Muscle of leg (tissue), 3 donors: ENCODE measurements at regions not wholly inside any gene's neighbourhood (a gene's known extent, or its start where the extent isn't known, plus 50 kb on each side); places are given as distances from the start of the nearest gene placed in this dataset.
"Not testable (repeated sequence)": the region's sequence is repeated elsewhere in the genome, so short reads cannot be mapped to it uniquely, and the experiment has no call there.

Experiments
- DNase-seq: peaks from one replicate; pipeline ENCODE4 v3.0.0; 2013
- H3K27ac ChIP-seq: one replicate; pipeline ENCODE4 v1.5.1; 2013; ENCODE audit warnings: mild to moderate bottlenecking, low read length, control low read depth
- H3K27me3 ChIP-seq: one replicate; pipeline ENCODE4 v1.6.1; 2013; ENCODE audit warnings: low read length; ENCODE audit not compliant: control insufficient read depth, insufficient read depth
- H3K36me3 ChIP-seq: one replicate; pipeline ENCODE4 v1.6.1; 2013; ENCODE audit warnings: low read length; ENCODE audit not compliant: control insufficient read depth, insufficient read depth
- H3K4me1 ChIP-seq: one replicate; pipeline ENCODE4 v1.6.1; 2013; ENCODE audit warnings: low read length; ENCODE audit not compliant: control insufficient read depth, insufficient read depth
- H3K4me3 ChIP-seq: one replicate; pipeline ENCODE4 v1.5.1; 2013; ENCODE audit warnings: low read length, control low read depth
- H3K9me3 ChIP-seq: replicated peaks from 2 replicates; pipeline ENCODE4 v1.6.1; 2013; ENCODE audit warnings: low read depth, low read length; ENCODE audit not compliant: control insufficient read depth
- WGBS: methylation state at CpG from one replicate; pipeline ENCODE4 v1.1.5; 2013; ENCODE audit warnings: missing lambda C conversion rate; ENCODE audit not compliant: insufficient coverage; 5-methylcytosine and 5-hydroxymethylcytosine counted together

- H3K9me3 ChIP-seq, H3K27me3 ChIP-seq, DNase-seq, H3K27ac ChIP-seq, H3K36me3 ChIP-seq, H3K4me3 ChIP-seq, H3K4me1 ChIP-seq: not testable (repeated sequence)
- 60% methylated on average over 3 of the region's 5 CpGs for WGBS
These were observed 588.2 kb downstream of the AMY1C start for GRCh38 chr1:104337927-104338326.

- Histone ChIP-seq H3K27me3 (no peaks in the 10 kb centered on the region), H3K36me3 (no peaks in the 10 kb centered on the region), H3K9me3 (peaks cover 3% of the 10 kb centered on the region), H3K4me3 (no peak overlapping the region), H3K27ac (no peak overlapping the region), H3K4me1 (no peaks in the 10 kb centered on the region)
- WGBS, result no CpG with 5 or more reads among the region's 3 CpGs
- no peak for DNase-seq
These were observed 592.2 kb downstream of the AMY1C start for GRCh38 chr1:104341944-104342343.

GRCh38 chr1:104348277-104348676 is 598.6 kb downstream of the AMY1C start:
- no CpG with 5 or more reads among the region's 1 CpG for WGBS
- H3K27ac ChIP-seq, result no peak overlapping the region
- H3K27me3 ChIP-seq, result no peaks in the 10 kb centered on the region
- no peaks in the 10 kb centered on the region for H3K4me1 ChIP-seq
- H3K36me3 ChIP-seq, result no peaks in the 10 kb centered on the region
- H3K9me3 ChIP-seq, result no peaks in the 10 kb centered on the region
- H3K4me3 ChIP-seq, result no peak overlapping the region
- no peak for DNase-seq

- no peak overlapping the region for H3K4me3 ChIP-seq
- WGBS, result no CpG with 5 or more reads among the region's 1 CpG
- peak; percentile 3 for DNase-seq
- H3K36me3 ChIP-seq, result no peaks in the 10 kb centered on the region
- H3K27me3 ChIP-seq, result no peaks in the 10 kb centered on the region
- H3K27ac ChIP-seq, result no peak overlapping the region
- H3K4me1 ChIP-seq, result no peaks in the 10 kb centered on the region
- H3K9me3 ChIP-seq, result no peaks in the 10 kb centered on the region
These were observed 603.9 kb downstream of the AMY1C start for GRCh38 chr1:104353580-104353979.

- H3K36me3 ChIP-seq, result no peaks in the 10 kb centered on the region
- H3K27me3 ChIP-seq, result no peaks in the 10 kb centered on the region
- H3K27ac ChIP-seq, result no peak overlapping the region
- H3K4me1 ChIP-seq, result no peaks in the 10 kb centered on the region
- H3K9me3 ChIP-seq, result no peaks in the 10 kb centered on the region
- DNase-seq, result no peak
- H3K4me3 ChIP-seq, result no peak overlapping the region
- WGBS, result no CpG with 5 or more reads among the region's 1 CpG
These were observed 608.4 kb downstream of the AMY1C start for GRCh38 chr1:104358086-104358485.

GRCh38 chr1:104358621-104359020 is 608.9 kb downstream of the AMY1C start:
- 39% methylated on average over 2 of the region's 3 CpGs for WGBS
- no peaks in the 10 kb centered on the region for H3K4me1 ChIP-seq
- H3K36me3 ChIP-seq, result no peaks in the 10 kb centered on the region
- H3K27ac ChIP-seq, result no peak overlapping the region
- H3K27me3 ChIP-seq, result no peaks in the 10 kb centered on the region
- no peak overlapping the region for H3K4me3 ChIP-seq
- DNase-seq, result no peak
- no peaks in the 10 kb centered on the region for H3K9me3 ChIP-seq

GRCh38 chr1:104378414-104378813 is 628.7 kb downstream of the AMY1C start:
- H3K27ac ChIP-seq, result no peak overlapping the region
- H3K4me1 ChIP-seq, result no peaks in the 10 kb centered on the region
- peaks cover 5% of the 10 kb centered on the region for H3K9me3 ChIP-seq
- WGBS, result no CpG with 5 or more reads among the region's 1 CpG
- no peak overlapping the region for H3K4me3 ChIP-seq
- DNase-seq, result no peak
- H3K27me3 ChIP-seq, result no peaks in the 10 kb centered on the region
- H3K36me3 ChIP-seq, result no peaks in the 10 kb centered on the region

- no peaks in the 10 kb centered on the region for H3K36me3 ChIP-seq
- no peak overlapping the region for H3K4me3 ChIP-seq
- H3K9me3 ChIP-seq, result peaks cover 9% of the 10 kb centered on the region
- no peaks in the 10 kb centered on the region for H3K27me3 ChIP-seq
- DNase-seq, result no peak
- H3K27ac ChIP-seq, result no peak overlapping the region
- 68% methylated on average over 2 of the region's 2 CpGs for WGBS
- no peaks in the 10 kb centered on the region for H3K4me1 ChIP-seq
These were observed 630.3 kb downstream of the AMY1C start for GRCh38 chr1:104380003-104380402.

- WGBS, result 66% methylated on average over 3 of the region's 5 CpGs
These were observed 638.2 kb downstream of the AMY1C start for GRCh38 chr1:104387716-104388508.

GRCh38 chr1:104392552-104392951 is 642.9 kb downstream of the AMY1C start:
- H3K27me3 ChIP-seq, result no peaks in the 10 kb centered on the region
- H3K27ac ChIP-seq, result no peak overlapping the region
- WGBS, result no CpG with 5 or more reads among the region's 1 CpG
- no peak for DNase-seq
- H3K36me3 ChIP-seq, result no peaks in the 10 kb centered on the region
- peaks cover 2% of the 10 kb centered on the region for H3K9me3 ChIP-seq
- H3K4me1 ChIP-seq, result no peaks in the 10 kb centered on the region
- H3K4me3 ChIP-seq, result no peak overlapping the region

More at GRCh38 chr1:104387716-104388508, 638.2 kb downstream of the AMY1C start:
- Histone ChIP-seq H3K4me1 (no peaks in the 10 kb centered on the region), H3K9me3 (peaks cover 9% of the 10 kb centered on the region), H3K27me3 (no peaks in the 10 kb centered on the region), H3K27ac (no peak overlapping the region), H3K4me3 (no peak overlapping the region), H3K36me3 (no peaks in the 10 kb centered on the region)
- no peak for DNase-seq

GRCh38 chr1:104402178-104402577 is 652.5 kb downstream of the AMY1C start:
- H3K9me3 ChIP-seq, result no peaks in the 10 kb centered on the region
- DNase-seq, result no peak
- H3K4me1 ChIP-seq, result no peaks in the 10 kb centered on the region
- no peak overlapping the region for H3K27ac ChIP-seq
- no peaks in the 10 kb centered on the region for H3K36me3 ChIP-seq
- H3K27me3 ChIP-seq, result no peaks in the 10 kb centered on the region
- WGBS, result no CpG with 5 or more reads among the region's 2 CpGs
- no peak overlapping the region for H3K4me3 ChIP-seq
